Transverse colon (tissue), 4 donors: ENCODE measurements at regions not wholly inside any gene's neighbourhood (a gene's known extent, or its start where the extent isn't known, plus 50 kb on each side); places are given as distances from the start of the nearest gene placed in this dataset.

Experiments
- DNase-seq: peaks from one replicate; pipeline ENCODE4 v3.0.0-alpha.2; 2019
- H3K27ac ChIP-seq, 4 donors: fragments of 200-600 bp; sonication (generic); 2 replicates each; pipeline ENCODE4 v1.5.1; 2016 to 2018; ENCODE audit warnings: inconsistent platforms in 4 of 4
- H3K27me3 ChIP-seq: fragments of 200-600 bp; sonication (generic); 2 replicates; pipeline ENCODE4 v1.5.1; 2017; ENCODE audit warnings: inconsistent platforms
- H3K36me3 ChIP-seq, 4 donors: fragments of 200-600 bp; sonication (generic); 2 replicates each; pipeline ENCODE4 v1.5.1; 2017 to 2019; ENCODE audit warnings: inconsistent platforms in 4 of 4
- H3K4me1 ChIP-seq, 4 donors: fragments of 200-600 bp; sonication (generic); 2 replicates each; pipeline ENCODE4 v1.5.1; 2017 to 2020; ENCODE audit warnings: inconsistent platforms in 4 of 4
- H3K4me3 ChIP-seq, 4 donors: fragments of 200-600 bp; sonication (generic); 1 replicate in 1 of 4; 2 replicates in 3 of 4; pipeline versions ENCODE4 v1.5.1 to v1.6.1; 2017 to 2019; ENCODE audit warnings: inconsistent platforms in 4 of 4
- H3K9me3 ChIP-seq, 2 donors: fragments of 200-600 bp; sonication (generic); 2 replicates each; pipeline ENCODE4 v1.5.1; 2017 to 2019; ENCODE audit warnings: inconsistent platforms in 2 of 2
- CTCF ChIP-seq, 5 experiments: fragments of 200-600 bp in 3 of 5; fragments of 450-650 bp in 2 of 5; sonication (generic) in 3 of 5; IDR thresholded peaks; 1 replicate in 2 of 5; 2 replicates in 3 of 5; pipeline ENCODE4 v1.5.1; 2016 to 2017; ENCODE audit warnings: antibody characterized with exemption in 5 of 5, inconsistent platforms in 3 of 5, mild to moderate bottlenecking in 2 of 5, moderate library complexity in 1 of 5
- EP300 ChIP-seq: sonication (generic); formaldehyde crosslinking; IDR thresholded peaks from one replicate; pipeline ENCODE4 v1.6.1; 2017; ENCODE audit warnings: antibody characterized with exemption, low read depth
- POLR2A ChIP-seq: fragments of 450-650 bp; IDR thresholded peaks from one replicate; pipeline ENCODE4 v1.6.1; 2016; ENCODE audit warnings: antibody characterized with exemption, mild to moderate bottlenecking, moderate library complexity
- POLR2AphosphoS5 ChIP-seq, 3 donors: sonication (generic); formaldehyde crosslinking; IDR thresholded peaks; one replicate each; pipeline ENCODE4 v1.6.1; 2016; ENCODE audit warnings: antibody characterized with exemption in 3 of 3
- WGBS, 2 donors: methylation state at CpG; one replicate each; pipeline ENCODE4 v1.1.5; 2018; ENCODE audit warnings: low coverage in 1 of 2; 5-methylcytosine and 5-hydroxymethylcytosine counted together
- in situ Hi-C, 4 donors: fragments of 200-750 bp; cut with MboI; loops; one replicate each; pipeline versions ENCODE4 v1.15.0 to v1.15.1; 2017; ENCODE audit warnings: low sequenced_read_pairs in 3 of 4, low pct_ligation_motif_present in 1 of 4, low pct_unique_long_range_greater_than_20kb in 1 of 4
- intact Hi-C: fragments of 100-400 bp; cut with DNase I; formaldehyde crosslinking; loops from one replicate; pipeline ENCODE4 v1.15.1; 2023; ENCODE audit warnings: low total_unique reads

- Histone ChIP-seq H3K9me3 (no peaks in the 10 kb centered on the region), H3K4me1 (peaks cover 0 to 30% (median 16%) of the 10 kb centered on the region in 4 donors), H3K4me3 (no peak overlapping the region), H3K27ac (peak overlapping the region; percentile 1 to 63 (median 26)), H3K27me3 (no peaks in the 10 kb centered on the region), H3K36me3 (no peaks in the 10 kb centered on the region)
- no peak for DNase-seq
- intact Hi-C loops: no loop called here
- 90 to 95% methylated on average over 3 to 4 of the region's 4 CpGs for WGBS, 2 donors
- TF ChIP-seq EP300: no peak
- in situ Hi-C loops: loop anchor here in 3 of 4 donors (10.0 to 25.0 kb wide), 2 partner anchors 219 to 222 kb away; partner anchors contain the start of gene CABLES1 (in 3 of the 3)
Observed at GRCh38 chr18:23356424-23356823, 96.7 kb upstream of the RIOK3 start.

GRCh38 chr18:23356915-23357601, 96.0 kb upstream of the RIOK3 start:
- in situ Hi-C loops (loop anchor here in 3 of 4 donors (10.0 to 25.0 kb wide), 2 partner anchors 220 to 222 kb away; partner anchors contain the start of gene CABLES1 (in 3 of the 3)), intact Hi-C loops (no loop called here)
- no peak for TF ChIP-seq POLR2AphosphoS5 (IDR thresholded peaks at IDR 0.05)
- no peak for TF ChIP-seq CTCF (IDR thresholded peaks at IDR 0.05)
- TF ChIP-seq POLR2A: no peak
- no peak for TF ChIP-seq EP300

GRCh38 chr18:23357996-23358594, 95.0 kb upstream of the RIOK3 start:
- no peak overlapping the region for H3K4me3 ChIP-seq

More at GRCh38 chr18:23356915-23357601, 96.0 kb upstream of the RIOK3 start:
- DNase-seq: no peak
- Histone ChIP-seq H3K27ac (peak overlapping the region; percentile 21 to 67 (median 48)), H3K27me3 (no peaks in the 10 kb centered on the region), H3K4me1 (peaks cover 0 to 30% (median 16%) of the 10 kb centered on the region in 4 donors), H3K36me3 (no peaks in the 10 kb centered on the region), H3K9me3 (no peaks in the 10 kb centered on the region), H3K4me3 (no peak overlapping the region)
- 25 to 32% methylated on average over 2 of the region's 2 CpGs for WGBS, 2 donors

GRCh38 chr18:23359421-23359820, 93.7 kb upstream of the RIOK3 start:
- H3K27ac ChIP-seq: no peak overlapping the region

More at GRCh38 chr18:23357996-23358594, 95.0 kb upstream of the RIOK3 start:
- no peak for TF ChIP-seq POLR2AphosphoS5 (IDR thresholded peaks at IDR 0.05)
- no peak for TF ChIP-seq POLR2A
- TF ChIP-seq CTCF (IDR thresholded peaks at IDR 0.05): no peak
- TF ChIP-seq EP300: no peak
- in situ Hi-C loops: loop anchor here in 3 of 4 donors (10.0 to 25.0 kb wide), 2 partner anchors 221 to 223 kb away; partner anchors contain the start of gene CABLES1 (in 3 of the 3)
- Histone ChIP-seq H3K4me1 (peaks cover 0 to 30% (median 16%) of the 10 kb centered on the region in 4 donors), H3K9me3 (no peaks in the 10 kb centered on the region), H3K27ac (peak overlapping the region; percentile 21 to 67 (median 48)), H3K27me3 (no peaks in the 10 kb centered on the region), H3K36me3 (no peaks in the 10 kb centered on the region)
- intact Hi-C loops: no loop called here
- 60 to 71% methylated on average over 1 to 13 of the region's 13 CpGs for WGBS, 2 donors
- peak; percentile 22 for DNase-seq

More at GRCh38 chr18:23359421-23359820, 93.7 kb upstream of the RIOK3 start:
- intact Hi-C loops: no loop called here
- no peak for TF ChIP-seq EP300
- no peak for TF ChIP-seq POLR2A
- TF ChIP-seq CTCF (IDR thresholded peaks at IDR 0.05): no peak
- TF ChIP-seq POLR2AphosphoS5 (IDR thresholded peaks at IDR 0.05): no peak
- Histone ChIP-seq H3K27me3 (no peaks in the 10 kb centered on the region), H3K4me3 (no peak overlapping the region), H3K36me3 (no peaks in the 10 kb centered on the region), H3K4me1 (peaks cover 0 to 30% (median 16%) of the 10 kb centered on the region in 4 donors), H3K9me3 (no peaks in the 10 kb centered on the region)
- in situ Hi-C loops: loop anchor here in 3 of 4 donors (10.0 to 25.0 kb wide), 2 partner anchors 222 to 225 kb away; partner anchors contain the start of gene CABLES1 (in 3 of the 3)
- DNase-seq: no peak
- 92 to 94% methylated on average over 9 of the region's 9 CpGs for WGBS, 2 donors
